ENCODE measurements at regions not wholly inside any gene's neighbourhood (a gene's known extent, or its start where the extent isn't known, plus 50 kb on each side); places are given as distances from the start of the nearest gene placed in this dataset.
"Not testable (repeated sequence)": the region's sequence is repeated elsewhere in the genome, so short reads cannot be mapped to it uniquely, and the experiment has no call there.

GRCh38 chr2:128666596-128666995 lies 347.9 kb upstream of the HS6ST1 start:
- intact Hi-C loops (cut with DNase I) = no loop called here
- TF ChIP-seq CTCF (IDR thresholded peaks at IDR 0.05) = no peak
- no peak for DNase-seq

DNA sequence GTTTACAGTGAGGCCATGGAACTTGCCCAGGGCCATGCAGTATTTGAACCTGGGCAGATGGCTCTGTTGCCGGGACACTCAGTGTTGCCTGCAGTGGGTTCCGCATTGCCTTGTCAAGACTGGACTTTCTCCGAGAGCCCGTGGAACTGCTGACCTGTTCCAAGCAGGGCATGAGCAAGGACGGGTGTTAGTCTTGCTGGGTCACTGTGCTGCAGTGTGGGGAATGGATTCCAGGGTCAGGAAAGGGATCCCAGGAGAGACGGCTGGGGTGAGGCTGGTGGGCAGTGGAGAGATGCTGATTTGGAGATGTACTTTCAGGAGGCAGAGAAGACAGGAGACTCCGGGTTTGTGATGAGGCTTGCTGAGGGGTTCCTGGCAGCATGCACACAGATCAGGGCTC lies 348.7 kb upstream of the HS6ST1 start:
- H3K4me3 ChIP-seq = no peak overlapping the region
- no peaks in the 10 kb centered on the region for H3K36me3 ChIP-seq
- no peak for TF ChIP-seq CTCF (IDR thresholded peaks at IDR 0.05)
- no peaks in the 10 kb centered on the region for H3K4me1 ChIP-seq
- H3K27me3 ChIP-seq = no peaks in the 10 kb centered on the region
- no peaks in the 10 kb centered on the region for H3K9me3 ChIP-seq
- no peak for ATAC-seq
- H3K27ac ChIP-seq = no peak overlapping the region
- DNase-seq = no peak
- intact Hi-C loops (cut with DNase I) = no loop called here

More at GRCh38 chr2:128666596-128666995, 347.9 kb upstream of the HS6ST1 start:
- ATAC-seq = no peak
- Histone ChIP-seq H3K4me1 (no peaks in the 10 kb centered on the region), H3K9me3 (no peaks in the 10 kb centered on the region), H3K27me3 (no peaks in the 10 kb centered on the region), H3K27ac (no peak overlapping the region), H3K36me3 (no peaks in the 10 kb centered on the region), H3K4me3 (no peak overlapping the region)

- no peak for TF ChIP-seq CTCF (IDR thresholded peaks at IDR 0.05)
- Histone ChIP-seq H3K27me3 (no peaks in the 10 kb centered on the region), H3K4me1 (no peaks in the 10 kb centered on the region), H3K9me3 (no peaks in the 10 kb centered on the region), H3K4me3 (no peak overlapping the region), H3K36me3 (no peaks in the 10 kb centered on the region), H3K27ac (no peak overlapping the region)
- ATAC-seq (no peak), DNase-seq (no peak)
- intact Hi-C loops (cut with DNase I) = no loop called here
Observed at GRCh38 chr2:128668946-128669345, 350.3 kb upstream of the HS6ST1 start.

- Histone ChIP-seq H3K4me3 (no peak overlapping the region), H3K4me1 (no peaks in the 10 kb centered on the region), H3K27ac (no peak overlapping the region), H3K9me3 (no peaks in the 10 kb centered on the region), H3K27me3 (no peaks in the 10 kb centered on the region), H3K36me3 (no peaks in the 10 kb centered on the region)
- ATAC-seq (no peak), DNase-seq (no peak)
- TF ChIP-seq CTCF (IDR thresholded peaks at IDR 0.05) = no peak
- intact Hi-C loops (cut with DNase I) = no loop called here
Observed at GRCh38 chr2:128670066-128670465, 351.4 kb upstream of the HS6ST1 start.

DNA sequence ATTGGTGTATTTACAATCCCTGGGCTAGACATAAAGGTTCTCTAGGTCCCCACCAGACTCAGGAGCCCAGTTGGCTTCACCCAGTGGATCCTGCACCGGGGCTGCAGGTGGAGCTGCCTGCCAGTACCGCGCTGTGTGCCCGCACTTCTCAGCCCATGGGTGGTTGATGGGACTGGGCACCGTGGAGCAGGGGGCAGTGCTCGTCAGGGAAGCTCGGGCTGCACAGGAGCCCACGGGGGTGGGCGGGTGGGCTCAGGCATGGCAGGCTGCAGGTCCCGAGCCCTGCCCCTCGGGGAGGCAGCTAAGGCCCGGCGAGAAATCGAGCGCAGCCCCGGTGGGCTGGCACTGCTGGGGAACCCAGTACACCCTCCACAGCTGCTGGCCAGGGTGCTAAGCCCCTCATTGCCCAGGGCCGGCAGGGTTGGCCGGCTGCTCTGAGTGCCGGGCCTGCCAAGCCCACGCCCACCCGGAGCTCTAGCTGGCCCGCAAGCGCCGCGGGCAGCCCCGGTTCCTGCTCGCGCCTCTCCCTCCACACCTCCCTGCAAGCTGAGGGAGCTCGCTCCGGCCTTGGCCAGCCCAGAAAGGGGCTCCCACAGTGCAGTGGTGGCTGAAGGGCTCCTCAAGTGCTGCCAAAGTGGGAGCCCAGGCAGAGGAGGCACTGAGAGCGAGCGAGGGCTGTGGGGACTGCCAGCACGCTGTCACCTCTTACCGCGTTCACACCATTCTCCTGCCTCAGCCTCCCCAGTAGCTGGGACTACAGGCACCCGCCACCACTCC lies 353.5 kb upstream of the HS6ST1 start:
- H3K36me3 ChIP-seq; intact Hi-C loops (cut with DNase I); H3K4me1 ChIP-seq; ATAC-seq; H3K27me3 ChIP-seq; H3K9me3 ChIP-seq; DNase-seq; H3K27ac ChIP-seq; H3K4me3 ChIP-seq: not testable (repeated sequence)

- H3K36me3 ChIP-seq; H3K9me3 ChIP-seq; ATAC-seq; DNase-seq; H3K27ac ChIP-seq; H3K4me1 ChIP-seq; intact Hi-C loops (cut with DNase I); H3K4me3 ChIP-seq; H3K27me3 ChIP-seq: not testable (repeated sequence)
Observed at GRCh38 chr2:128679680-128680079, 361.0 kb upstream of the HS6ST1 start.

GRCh38 chr2:128681507-128681906 lies 362.8 kb upstream of the HS6ST1 start:
- intact Hi-C loops (cut with DNase I) = no loop called here
- DNase-seq = no peak

More at GRCh38 chr2:128681507-128681906, 362.8 kb upstream of the HS6ST1 start:
- H3K27ac ChIP-seq = no peak overlapping the region
- H3K4me1 ChIP-seq = no peaks in the 10 kb centered on the region
- no peak overlapping the region for H3K4me3 ChIP-seq
- no peak for TF ChIP-seq CTCF (IDR thresholded peaks at IDR 0.05)
- no peaks in the 10 kb centered on the region for H3K27me3 ChIP-seq
- ATAC-seq = no peak
- no peaks in the 10 kb centered on the region for H3K36me3 ChIP-seq
- no peaks in the 10 kb centered on the region for H3K9me3 ChIP-seq
